HG02642 (cell line): ENCODE measurements at regions not wholly inside any gene's neighbourhood (a gene's known extent, or its start where the extent isn't known, plus 50 kb on each side); places are given as distances from the start of the nearest gene placed in this dataset.
A peak's percentile ranks its signal among the peaks of the same experiment; 100 is the strongest.
"Not testable (repeated sequence)": the region's sequence is repeated elsewhere in the genome, so short reads cannot be mapped to it uniquely, and the experiment has no call there.

Experiments
- ATAC-seq: cut with Tn5 transposase; IDR thresholded peaks from one replicate; pipeline ENCODE4 v1.9.1; 2021; ENCODE audit warnings: mild to moderate bottlenecking; ENCODE audit not compliant: unreplicated experiment, poor library complexity

DNA sequence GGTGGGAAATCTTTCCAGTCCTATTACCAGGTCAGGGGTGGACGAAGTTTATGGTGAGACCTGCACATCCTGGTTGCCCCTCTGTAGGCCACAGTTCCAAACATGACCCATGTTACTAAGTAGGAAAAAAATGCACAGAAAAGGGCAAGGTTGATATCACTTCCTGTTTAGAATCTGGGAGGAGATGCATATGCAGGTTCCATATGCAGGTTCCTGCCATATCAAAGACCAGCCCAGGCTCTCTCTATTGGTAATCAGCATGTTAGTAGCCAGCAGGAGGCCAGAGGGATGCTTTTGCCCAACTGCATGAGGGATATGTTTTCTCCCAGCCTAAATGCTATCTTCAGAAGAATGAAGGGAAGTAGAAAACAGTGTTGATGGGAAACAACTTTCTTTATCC, 657.2 kb downstream of the ANKRD50 start:
- ATAC-seq = no peak

GRCh38 chr4:124055896-124056295, 656.6 kb downstream of the ANKRD50 start:
- ATAC-seq = no peak

DNA sequence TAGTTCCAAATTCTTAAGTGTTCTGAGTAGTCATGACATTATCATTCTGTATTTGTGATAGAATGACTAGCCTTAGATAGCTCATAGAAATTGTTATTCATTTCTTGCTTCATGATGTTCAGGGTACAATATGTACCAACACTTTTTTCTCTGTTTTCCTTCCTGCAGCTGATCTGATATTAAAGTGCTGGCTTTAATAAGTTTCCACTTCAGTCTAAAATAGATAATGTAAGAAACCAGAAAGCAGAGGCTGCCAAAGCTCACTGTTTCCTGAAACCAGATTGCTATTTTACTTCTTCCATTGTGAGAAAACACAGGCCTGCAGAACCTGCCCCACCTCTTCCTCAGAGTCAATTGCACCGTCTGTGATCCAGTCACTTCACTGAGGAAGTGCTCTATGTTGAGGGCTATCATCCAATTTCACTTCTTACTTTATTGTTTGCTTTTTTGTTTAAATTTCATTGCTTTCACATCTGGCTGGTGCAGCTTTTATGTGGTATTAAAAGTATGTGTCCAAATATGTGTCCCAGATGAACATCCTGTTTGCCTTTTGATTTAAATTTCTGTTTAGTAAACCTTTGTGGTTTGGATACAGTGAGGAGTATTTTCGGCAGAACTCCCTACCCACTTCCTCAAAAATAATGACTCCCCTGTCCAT, 652.1 kb downstream of the ANKRD50 start:
- ATAC-seq = peak; percentile 64

GRCh38 chr4:124061413-124061812, 651.1 kb downstream of the ANKRD50 start:
- ATAC-seq = no peak

DNA sequence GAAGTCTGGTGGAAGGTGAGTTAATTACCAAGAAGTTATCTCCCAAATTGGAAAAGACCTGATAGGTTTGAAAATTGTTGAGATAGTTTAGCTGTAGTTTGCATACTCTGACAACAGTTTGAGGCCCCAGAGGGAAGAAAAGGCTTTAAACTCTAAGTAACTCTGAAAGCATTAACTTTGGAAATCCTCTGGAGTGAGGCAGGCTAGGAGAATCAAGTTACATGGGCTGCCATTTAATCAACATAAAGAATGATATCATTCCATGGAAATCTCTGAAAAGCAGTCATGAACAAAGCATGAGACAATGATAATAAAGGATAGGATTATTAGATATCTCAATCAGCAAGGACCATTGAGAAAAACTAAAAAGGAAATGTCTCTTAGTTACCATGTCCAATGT, 647.1 kb downstream of the ANKRD50 start:
- no peak for ATAC-seq

- ATAC-seq = no peak
Observed at GRCh38 chr4:124065936-124066335, 646.6 kb downstream of the ANKRD50 start.

DNA sequence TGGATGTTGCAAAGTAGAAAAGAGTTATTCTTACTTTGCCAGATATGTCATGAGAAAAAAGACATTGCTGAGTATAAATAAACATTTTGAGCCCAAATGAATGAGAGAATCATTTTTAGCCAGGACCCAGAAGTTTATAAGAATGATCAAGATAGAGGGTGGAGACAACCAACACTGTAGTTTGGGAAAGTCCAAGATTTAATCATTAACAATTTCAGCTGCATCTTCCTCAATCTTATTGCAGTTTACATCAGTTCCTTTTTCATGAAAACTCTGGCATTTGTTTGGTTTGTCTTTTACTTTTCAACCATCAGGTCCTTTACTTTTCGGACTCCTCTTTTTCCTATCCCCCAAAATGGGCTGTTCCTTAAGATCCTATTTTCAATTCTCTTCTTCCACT, 645.9 kb downstream of the ANKRD50 start:
- no peak for ATAC-seq

DNA sequence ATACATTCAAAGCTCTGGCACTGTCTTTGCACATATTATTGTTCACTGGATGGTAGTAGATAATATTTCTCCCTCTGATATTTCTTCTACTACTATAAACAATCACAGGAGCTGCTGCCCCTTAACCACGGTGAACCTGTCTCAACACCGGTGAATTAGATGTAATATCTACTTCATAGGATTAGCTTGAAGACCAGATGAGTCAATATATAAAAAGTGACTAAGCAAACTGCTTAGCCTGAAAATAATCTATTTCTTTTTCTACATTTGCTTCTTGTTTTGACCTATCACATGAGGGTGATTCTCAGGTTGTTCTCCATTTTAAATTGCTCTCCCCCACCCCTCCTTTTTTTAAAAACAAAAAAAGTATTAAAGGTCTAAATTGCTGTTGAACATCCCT, 645.5 kb downstream of the ANKRD50 start:
- no peak for ATAC-seq

DNA sequence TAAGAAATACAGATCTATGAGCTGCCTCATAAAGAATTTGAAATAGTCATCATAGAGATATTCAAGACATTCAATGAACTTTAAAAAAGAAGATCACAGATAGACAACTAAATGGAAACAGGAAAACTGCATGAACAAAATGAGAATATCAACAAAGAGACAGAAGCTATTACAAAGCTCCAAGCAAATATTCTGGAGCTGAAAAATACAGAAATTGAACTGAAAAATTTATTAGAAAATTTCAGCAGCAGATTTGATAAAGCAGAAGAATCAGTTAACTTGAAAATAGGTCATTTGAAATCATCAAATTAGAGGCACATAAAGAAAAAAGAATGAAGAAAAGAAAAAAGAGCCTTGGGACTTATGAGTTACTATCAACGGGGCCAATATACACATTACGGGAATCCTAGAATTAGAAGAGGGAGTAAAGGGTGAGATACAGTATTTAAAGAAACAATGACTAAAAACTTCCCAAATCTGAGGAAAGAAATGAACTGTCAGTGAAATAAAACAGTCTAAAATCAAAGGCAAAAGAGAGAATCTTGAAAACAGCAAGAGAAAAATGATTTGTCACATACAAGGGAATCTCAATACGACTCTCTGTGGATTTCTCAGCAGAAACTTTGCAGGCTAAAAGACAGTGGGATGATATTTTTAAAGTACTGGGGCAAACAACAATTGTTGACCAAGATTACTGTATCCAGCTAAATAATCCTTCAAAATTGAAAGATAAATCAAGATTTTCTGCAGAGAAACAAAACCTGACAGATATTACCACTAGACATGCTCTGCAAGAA, 641.6 kb downstream of the ANKRD50 start:
- ATAC-seq = no peak

DNA sequence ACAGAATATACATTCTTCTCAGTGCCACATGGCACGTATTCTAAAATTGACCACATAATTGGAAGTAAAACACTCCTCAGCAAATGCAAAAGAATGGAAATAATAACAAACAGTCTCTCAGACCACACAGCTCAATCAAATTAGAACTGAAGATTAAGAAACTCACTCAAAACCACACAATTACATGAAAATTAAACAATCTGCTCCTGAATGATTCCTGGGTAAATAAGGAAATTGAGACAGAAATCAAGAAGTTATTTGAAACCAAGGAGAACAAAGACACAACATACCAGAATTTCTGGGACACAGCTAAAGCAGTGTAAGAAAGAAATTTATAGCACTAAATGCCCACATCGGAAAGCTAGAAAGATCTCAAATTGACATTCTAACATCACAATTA, 637.3 kb downstream of the ANKRD50 start:
- not testable (repeated sequence) for ATAC-seq

- ATAC-seq = no peak
Observed at GRCh38 chr4:124079174-124079780, 633.3 kb downstream of the ANKRD50 start.

DNA sequence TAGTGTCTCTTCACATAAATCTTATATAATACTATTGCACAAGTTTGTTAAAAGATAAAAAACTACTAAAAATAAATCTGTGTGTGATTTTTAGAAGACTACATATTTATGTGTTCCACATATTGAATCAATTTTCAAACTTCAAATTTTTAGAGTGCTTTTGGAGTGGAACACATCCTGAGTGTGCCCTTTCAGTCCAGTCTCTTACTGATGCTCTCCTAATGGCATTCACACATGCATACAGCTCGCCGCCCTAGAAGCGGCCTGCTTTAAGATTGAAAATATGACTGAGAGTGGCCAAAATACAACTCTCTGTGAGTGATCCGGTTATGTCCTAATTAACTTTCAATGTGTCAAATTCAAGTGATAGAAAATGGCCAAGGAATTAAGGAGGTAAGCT, 628.8 kb downstream of the ANKRD50 start:
- ATAC-seq = no peak

DNA sequence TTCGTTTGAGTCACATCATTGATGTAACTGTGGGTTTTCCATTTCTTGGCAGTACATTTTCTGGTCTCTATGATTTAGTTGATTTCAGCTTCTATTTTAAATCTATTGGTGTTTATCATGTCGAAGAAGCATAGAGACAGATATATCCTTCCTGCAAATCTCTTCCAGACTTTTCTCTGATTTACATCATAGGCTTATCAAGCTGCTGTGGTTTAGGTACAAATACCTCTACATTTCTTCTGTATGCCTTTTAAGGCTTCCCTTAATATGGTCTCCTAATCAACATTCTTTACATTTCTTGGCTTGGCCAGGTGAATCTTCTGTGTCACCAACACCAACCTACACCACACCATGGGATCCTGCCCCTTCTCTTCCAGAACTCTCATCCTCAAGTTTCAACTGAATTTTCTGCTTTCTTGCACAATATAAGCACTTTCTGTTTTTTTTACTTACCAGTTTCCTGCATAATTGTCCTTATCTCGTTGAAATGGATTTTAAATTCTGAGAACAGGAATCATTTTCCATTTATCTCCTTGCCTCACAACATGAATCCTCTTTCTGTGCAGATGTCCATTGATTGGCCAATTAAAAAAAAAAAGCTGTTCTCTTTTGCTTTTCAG, 626.9 kb downstream of the ANKRD50 start:
- no peak for ATAC-seq

DNA sequence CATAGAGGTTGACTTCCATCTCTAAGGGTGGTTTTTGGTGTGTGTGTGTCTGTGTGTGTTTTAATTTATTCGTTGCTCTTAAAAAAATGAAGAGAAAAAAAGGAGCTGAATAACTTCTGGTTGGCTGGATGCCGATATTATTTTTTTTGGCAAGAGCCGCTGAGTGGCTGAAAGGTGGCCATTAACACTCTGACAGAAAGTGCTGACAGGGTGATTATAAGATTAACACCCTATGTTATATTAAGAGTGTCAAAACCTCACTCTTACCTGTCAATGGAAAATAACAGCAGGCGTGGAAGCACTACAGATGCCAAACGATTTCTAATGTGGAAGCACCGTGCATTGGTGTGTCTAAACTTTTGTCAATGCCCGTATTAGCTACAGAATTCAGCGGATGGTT, 622.5 kb downstream of the ANKRD50 start:
- no peak for ATAC-seq

GRCh38 chr4:124092101-124092500, 620.4 kb downstream of the ANKRD50 start:
- ATAC-seq = no peak

DNA sequence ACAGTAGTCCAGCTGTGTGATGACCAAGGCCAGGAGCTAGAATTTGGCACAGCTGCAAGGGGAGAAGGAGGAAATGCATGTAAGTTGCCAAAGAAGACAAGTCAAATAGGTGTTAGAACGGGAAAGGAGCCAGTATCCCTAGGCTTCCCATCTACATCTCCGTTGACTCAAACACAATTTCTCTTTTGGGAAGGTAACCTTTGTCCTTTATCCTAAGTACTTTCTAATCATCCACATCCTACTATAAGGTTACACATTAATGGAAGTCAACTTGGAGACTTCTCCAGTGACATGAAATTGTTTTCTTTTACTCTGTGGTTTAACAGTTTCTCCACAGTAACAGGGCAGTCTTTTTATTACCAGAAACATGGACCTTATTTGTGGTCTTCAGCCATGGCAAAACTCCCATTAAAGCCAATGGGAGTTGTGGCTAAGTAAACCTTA, 620.0 kb downstream of the ANKRD50 start:
- ATAC-seq = no peak

GRCh38 chr4:124095621-124096020, 616.9 kb downstream of the ANKRD50 start:
- ATAC-seq = no peak

- no peak for ATAC-seq
Observed at GRCh38 chr4:124096290-124096689, 616.2 kb downstream of the ANKRD50 start.

GRCh38 chr4:124097447-124097846, 615.1 kb downstream of the ANKRD50 start:
- no peak for ATAC-seq

DNA sequence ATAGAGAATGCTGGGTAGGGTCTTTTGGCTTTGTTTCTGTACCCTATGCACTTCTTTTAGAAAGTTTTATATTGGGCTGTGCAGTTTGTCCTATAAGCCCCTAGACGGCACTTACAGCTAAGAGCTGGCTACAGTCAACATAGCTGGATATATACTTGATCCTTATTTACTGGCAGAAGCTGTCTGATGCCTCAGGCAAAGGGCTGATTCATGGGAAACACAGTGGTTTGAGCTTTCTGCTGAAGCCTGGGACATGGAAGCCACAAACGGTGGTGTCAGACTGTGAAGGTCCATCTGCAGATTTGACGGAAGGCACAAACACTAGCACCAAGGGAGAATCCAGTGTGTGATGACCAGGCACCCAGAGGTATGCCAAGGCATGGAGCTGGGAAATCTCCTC, 608.4 kb downstream of the ANKRD50 start:
- no peak for ATAC-seq

GRCh38 chr4:124104628-124105027, 607.9 kb downstream of the ANKRD50 start:
- ATAC-seq = no peak
